ENCODE measurements at regions not wholly inside any gene's neighbourhood (a gene's known extent, or its start where the extent isn't known, plus 50 kb on each side); places are given as distances from the start of the nearest gene placed in this dataset.

GRCh38 chr10:83632701-83633100 lies 506.6 kb upstream of the GHITM start:
- no peak for TF ChIP-seq POLR2AphosphoS5 (IDR thresholded peaks at IDR 0.05)
- TF ChIP-seq POLR2A (IDR thresholded peaks at IDR 0.05) = no peak
- TF ChIP-seq, protein P1, sequence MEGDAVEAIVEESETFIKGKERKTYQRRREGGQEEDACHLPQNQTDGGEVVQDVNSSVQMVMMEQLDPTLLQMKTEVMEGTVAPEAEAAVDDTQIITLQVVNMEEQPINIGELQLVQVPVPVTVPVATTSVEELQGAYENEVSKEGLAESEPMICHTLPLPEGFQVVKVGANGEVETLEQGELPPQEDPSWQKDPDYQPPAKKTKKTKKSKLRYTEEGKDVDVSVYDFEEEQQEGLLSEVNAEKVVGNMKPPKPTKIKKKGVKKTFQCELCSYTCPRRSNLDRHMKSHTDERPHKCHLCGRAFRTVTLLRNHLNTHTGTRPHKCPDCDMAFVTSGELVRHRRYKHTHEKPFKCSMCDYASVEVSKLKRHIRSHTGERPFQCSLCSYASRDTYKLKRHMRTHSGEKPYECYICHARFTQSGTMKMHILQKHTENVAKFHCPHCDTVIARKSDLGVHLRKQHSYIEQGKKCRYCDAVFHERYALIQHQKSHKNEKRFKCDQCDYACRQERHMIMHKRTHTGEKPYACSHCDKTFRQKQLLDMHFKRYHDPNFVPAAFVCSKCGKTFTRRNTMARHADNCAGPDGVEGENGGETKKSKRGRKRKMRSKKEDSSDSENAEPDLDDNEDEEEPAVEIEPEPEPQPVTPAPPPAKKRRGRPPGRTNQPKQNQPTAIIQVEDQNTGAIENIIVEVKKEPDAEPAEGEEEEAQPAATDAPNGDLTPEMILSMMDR (IDR thresholded peaks at IDR 0.05) = no peak
- H3K4me1 ChIP-seq (replicated peaks) = no peaks in the 10 kb centered on the region
- DNase-seq (ENCODE audit: low spot score) = no peak
- no peaks in the 10 kb centered on the region for H3K27me3 ChIP-seq (replicated peaks; ENCODE audit: insufficient read depth)
- no peak overlapping the region for H3K27ac ChIP-seq
- no peaks in the 10 kb centered on the region for H3K36me3 ChIP-seq
- H3K4me3 ChIP-seq = no peak overlapping the region
- intact Hi-C loops (cut with DNase I) = no loop called here
- H3K9me3 ChIP-seq = no peaks in the 10 kb centered on the region

DNA sequence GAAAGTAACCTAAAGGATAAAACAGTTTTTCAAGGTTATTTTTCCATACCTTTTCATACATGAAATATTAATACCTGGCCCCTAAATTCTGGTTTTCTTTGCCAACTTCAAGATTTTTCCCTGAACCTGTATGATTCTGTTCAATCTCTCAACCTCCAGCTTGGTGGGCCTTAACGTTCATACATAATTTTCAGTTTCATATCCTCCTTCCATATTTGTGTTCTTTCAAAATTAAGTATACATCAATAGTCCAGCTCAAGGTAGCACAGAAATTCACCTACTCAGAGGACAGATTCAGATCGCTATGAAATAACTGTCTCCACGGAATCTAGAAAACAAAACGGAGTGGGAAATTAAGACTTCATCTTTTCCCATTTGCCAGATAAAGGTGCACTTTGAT lies 505.8 kb upstream of the GHITM start:
- Histone ChIP-seq H3K4me1 (replicated peaks) (no peaks in the 10 kb centered on the region), H3K9me3 (no peaks in the 10 kb centered on the region), H3K27me3 (replicated peaks; ENCODE audit: insufficient read depth) (no peaks in the 10 kb centered on the region), H3K27ac (no peak overlapping the region), H3K36me3 (no peaks in the 10 kb centered on the region), H3K4me3 (no peak overlapping the region)
- 91% methylated on average over 4 of the region's 4 CpGs for WGBS
- no peak for DNase-seq (ENCODE audit: low spot score)
- TF ChIP-seq POLR2AphosphoS5 (IDR thresholded peaks at IDR 0.05) = no peak
- intact Hi-C loops (cut with DNase I) = no loop called here

GRCh38 chr10:83636826-83637225 lies 502.5 kb upstream of the GHITM start:
- Histone ChIP-seq H3K27me3 (replicated peaks; ENCODE audit: insufficient read depth) (no peaks in the 10 kb centered on the region), H3K4me1 (replicated peaks) (no peaks in the 10 kb centered on the region), H3K9me3 (no peaks in the 10 kb centered on the region), H3K4me3 (no peak overlapping the region), H3K27ac (no peak overlapping the region), H3K36me3 (no peaks in the 10 kb centered on the region)
- 83% methylated on average over 3 of the region's 3 CpGs for WGBS
- TF ChIP-seq, protein P1 (IDR thresholded peaks at IDR 0.05) = no peak
- intact Hi-C loops (cut with DNase I) = no loop called here
- no peak for DNase-seq (ENCODE audit: low spot score)

GRCh38 chr10:83647526-83647925 lies 491.8 kb upstream of the GHITM start:
- Histone ChIP-seq H3K4me3 (no peak overlapping the region), H3K9me3 (no peaks in the 10 kb centered on the region), H3K27me3 (replicated peaks; ENCODE audit: insufficient read depth) (no peaks in the 10 kb centered on the region), H3K27ac (no peak overlapping the region), H3K4me1 (replicated peaks) (no peaks in the 10 kb centered on the region), H3K36me3 (no peaks in the 10 kb centered on the region)
- intact Hi-C loops (cut with DNase I) = no loop called here
- no peak for DNase-seq (ENCODE audit: low spot score)
- TF ChIP-seq, protein P1 (IDR thresholded peaks at IDR 0.05) = no peak
- TF ChIP-seq POLR2A (IDR thresholded peaks at IDR 0.05) (no peak), POLR2AphosphoS5 (IDR thresholded peaks at IDR 0.05) (no peak)

- TF ChIP-seq, protein P1 (IDR thresholded peaks at IDR 0.05) = no peak
- no peak for TF ChIP-seq POLR2A (IDR thresholded peaks at IDR 0.05)
- TF ChIP-seq POLR2AphosphoS5 (IDR thresholded peaks at IDR 0.05) = no peak
- Histone ChIP-seq H3K9me3 (no peaks in the 10 kb centered on the region), H3K4me1 (replicated peaks) (no peaks in the 10 kb centered on the region), H3K27ac (no peak overlapping the region), H3K36me3 (no peaks in the 10 kb centered on the region), H3K27me3 (replicated peaks; ENCODE audit: insufficient read depth) (no peaks in the 10 kb centered on the region), H3K4me3 (no peak overlapping the region)
- WGBS = 68% methylated on average over 1 of the region's 1 CpG
- intact Hi-C loops (cut with DNase I) = no loop called here
- no peak for DNase-seq (ENCODE audit: low spot score)
Observed at GRCh38 chr10:83648201-83648600, 491.1 kb upstream of the GHITM start.

GRCh38 chr10:83649471-83649870 lies 489.8 kb upstream of the GHITM start:
- Histone ChIP-seq H3K27me3 (replicated peaks; ENCODE audit: insufficient read depth) (no peaks in the 10 kb centered on the region), H3K9me3 (no peaks in the 10 kb centered on the region), H3K27ac (no peak overlapping the region), H3K4me3 (no peak overlapping the region), H3K36me3 (no peaks in the 10 kb centered on the region), H3K4me1 (replicated peaks) (no peaks in the 10 kb centered on the region)
- DNase-seq (ENCODE audit: low spot score) = no peak
- intact Hi-C loops (cut with DNase I) = no loop called here
- TF ChIP-seq, protein P1 (IDR thresholded peaks at IDR 0.05) = no peak
- TF ChIP-seq POLR2A (IDR thresholded peaks at IDR 0.05) = no peak
- TF ChIP-seq POLR2AphosphoS5 (IDR thresholded peaks at IDR 0.05) = no peak
- WGBS = 62% methylated on average over 3 of the region's 3 CpGs

All from prostate gland (tissue), 2 donors.